Activated CD8-positive, alpha-beta memory T cell treated with anti-CD3 and anti-CD28 coated beads, Interleukin-2, amount 50 U/mL, for 48 hours (primary cell): ENCODE measurements at regions not wholly inside any gene's neighbourhood (a gene's known extent, or its start where the extent isn't known, plus 50 kb on each side); places are given as distances from the start of the nearest gene placed in this dataset.

Source experiments
- DNase-seq: peaks from one replicate; pipeline ENCODE4 v3.0.0-alpha.2; 2020

DNA sequence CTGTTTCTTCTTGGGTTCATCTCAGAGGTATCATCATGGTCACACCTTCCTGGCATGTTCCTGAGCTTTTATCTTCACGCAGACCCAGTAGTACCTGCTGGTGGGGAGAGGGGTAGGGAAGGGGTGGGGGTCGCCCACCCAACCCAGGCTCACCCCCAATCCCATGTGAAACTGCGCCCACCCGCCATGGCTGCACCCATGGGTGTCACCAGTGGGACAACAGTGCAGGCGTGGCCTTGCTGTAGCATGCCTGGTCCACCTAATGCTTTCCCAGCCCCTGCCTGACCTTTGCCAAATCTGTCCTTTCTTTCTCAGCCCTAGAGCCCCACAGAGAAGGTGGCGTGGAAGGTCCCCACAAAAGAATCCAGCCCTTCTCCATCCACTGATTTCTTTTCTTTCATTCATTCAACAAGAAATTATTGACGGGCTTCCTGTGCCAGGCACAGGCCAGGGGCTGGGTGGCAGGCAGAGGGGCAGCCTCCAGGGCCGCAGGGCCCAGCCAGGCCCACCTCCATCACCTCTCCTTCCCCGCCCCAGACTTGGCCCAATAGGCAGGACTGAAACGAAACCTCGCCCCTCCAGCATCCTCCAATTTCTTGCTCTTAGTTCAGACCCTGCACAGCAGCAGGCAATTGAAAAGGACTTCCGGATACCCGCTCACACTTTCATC is 79.1 kb upstream of the TNRC6C start:
- no peak for DNase-seq

DNA sequence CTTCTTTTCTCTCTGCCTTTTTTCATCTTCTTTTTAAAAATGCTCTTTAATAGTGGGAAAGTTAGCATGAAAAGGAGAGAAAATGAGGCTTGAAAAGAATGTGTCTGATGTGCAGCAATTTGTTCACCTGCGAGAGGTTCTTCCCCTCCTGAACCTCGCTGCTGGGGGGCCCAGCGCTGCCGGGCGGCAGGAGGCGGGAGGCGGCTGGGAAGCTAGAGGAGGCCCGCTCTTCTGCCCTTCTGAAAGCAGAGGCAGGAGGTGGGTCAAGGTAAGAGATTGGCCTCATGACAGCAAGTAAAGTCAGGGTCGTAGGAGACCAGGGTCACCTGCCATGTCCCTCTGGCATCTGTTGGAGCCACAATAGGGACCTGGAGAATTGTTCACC is 78.6 kb upstream of the TNRC6C start:
- no peak for DNase-seq

DNA sequence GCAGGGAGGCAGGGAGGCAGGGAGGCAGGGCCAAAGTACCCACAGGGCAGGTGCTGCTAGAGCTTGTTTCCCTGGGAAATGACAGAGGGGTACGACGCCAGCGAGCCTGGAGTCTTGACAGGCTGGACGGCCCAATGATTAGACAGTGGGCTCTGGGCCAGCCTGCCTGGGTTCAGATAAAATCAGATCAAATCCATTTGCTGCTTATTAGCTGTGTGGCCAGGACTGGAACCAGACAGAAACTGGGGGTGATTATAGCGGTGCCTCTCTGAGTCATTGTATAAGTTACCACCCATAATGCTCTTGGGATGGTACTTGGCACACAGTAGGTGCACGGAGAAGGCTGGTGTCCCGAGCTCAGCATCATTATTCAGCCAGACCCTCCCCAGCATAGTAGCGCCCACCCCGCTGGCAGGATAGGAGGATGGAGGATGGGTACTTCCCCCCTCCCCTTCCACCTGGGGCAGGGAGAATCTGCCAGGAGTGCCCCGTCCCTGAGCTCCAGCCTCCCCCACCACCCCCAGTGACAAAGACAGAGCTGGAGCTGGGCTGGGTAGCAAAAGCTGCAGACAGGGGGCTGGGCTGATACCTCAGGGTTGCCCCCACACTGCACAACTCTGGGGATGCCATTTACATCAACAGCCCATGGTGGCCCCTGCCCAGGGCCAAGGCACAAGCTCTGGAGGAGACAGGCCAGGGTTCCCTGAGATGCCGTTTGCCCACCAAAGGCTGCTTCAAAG is 77.6 kb upstream of the TNRC6C start:
- no peak for DNase-seq

DNA sequence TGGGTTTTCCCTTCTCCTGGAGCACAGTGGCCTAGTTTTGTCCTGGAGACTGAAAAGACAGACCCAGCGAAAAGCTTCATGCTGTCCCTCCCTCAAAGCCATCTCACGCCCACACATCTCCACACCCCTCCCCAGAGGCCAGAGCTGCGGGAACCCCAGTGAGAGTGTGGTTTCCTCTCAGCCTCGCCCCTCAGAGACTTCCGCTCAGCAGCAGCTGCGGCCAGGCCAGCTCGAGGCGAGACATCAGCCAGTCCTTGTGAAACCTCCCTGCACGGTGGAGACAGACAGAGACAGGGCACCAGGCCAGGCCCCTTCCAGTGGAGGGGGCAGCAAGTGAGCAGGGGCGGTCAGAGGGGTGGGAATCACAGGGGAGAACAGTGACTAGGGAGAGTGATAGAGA is 77.0 kb upstream of the TNRC6C start:
- DNase-seq: peak; percentile 81

DNA sequence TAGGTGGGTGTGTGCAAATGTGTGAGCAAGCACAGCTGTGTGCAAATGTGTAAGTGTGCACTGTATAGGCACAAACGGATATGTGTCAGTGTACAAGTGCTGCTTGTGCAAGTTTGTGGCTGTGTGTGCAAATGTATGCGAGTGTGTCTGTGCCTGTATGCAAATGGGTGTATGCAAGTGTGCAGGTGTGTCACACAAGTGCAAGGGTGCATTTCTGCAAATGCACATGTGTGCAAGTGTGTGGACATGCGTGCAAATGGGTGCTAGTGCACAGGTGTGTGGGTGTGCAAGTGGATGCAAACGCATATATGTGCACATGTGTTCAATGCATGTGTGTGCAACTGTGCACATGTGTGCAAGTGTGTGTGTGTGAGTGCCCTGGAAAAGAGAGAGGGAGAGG is 76.5 kb upstream of the TNRC6C start:
- DNase-seq: no peak

DNA sequence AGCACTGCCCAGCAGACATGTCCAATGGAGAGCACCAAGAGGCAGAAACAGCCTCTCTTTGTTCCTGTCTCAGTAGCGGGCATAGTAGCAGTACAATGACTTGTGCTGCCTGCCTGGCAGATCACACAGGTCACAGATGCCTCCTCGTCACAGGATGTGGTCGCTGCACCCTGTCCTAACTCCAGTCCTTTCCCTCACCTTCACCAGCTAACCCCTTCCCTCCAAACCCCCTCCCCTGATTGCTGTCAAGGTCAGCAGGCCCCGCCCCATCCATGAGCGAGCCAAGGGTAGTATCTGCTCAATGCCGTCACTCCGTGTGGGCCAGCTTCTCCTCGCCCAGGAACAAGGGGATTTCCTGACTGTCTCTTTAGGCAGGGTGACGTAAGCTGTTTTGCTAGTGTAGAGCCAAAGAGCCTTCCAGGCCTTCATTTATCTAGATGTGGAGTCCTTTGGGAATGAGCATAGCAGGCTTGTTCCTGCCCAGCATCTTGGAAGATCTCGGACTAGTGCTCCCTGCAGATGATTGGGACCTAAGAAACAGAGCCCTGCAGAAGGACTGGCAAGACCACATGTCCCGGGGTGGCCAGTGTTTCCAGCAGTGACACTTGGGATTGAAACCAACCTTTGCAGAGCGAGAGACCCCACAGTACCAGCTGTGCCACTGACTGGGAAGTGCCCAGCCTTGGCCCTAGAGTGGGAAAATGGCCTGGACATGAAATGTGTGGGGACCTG is 75.9 kb upstream of the TNRC6C start:
- peak; percentile 83 for DNase-seq

DNA sequence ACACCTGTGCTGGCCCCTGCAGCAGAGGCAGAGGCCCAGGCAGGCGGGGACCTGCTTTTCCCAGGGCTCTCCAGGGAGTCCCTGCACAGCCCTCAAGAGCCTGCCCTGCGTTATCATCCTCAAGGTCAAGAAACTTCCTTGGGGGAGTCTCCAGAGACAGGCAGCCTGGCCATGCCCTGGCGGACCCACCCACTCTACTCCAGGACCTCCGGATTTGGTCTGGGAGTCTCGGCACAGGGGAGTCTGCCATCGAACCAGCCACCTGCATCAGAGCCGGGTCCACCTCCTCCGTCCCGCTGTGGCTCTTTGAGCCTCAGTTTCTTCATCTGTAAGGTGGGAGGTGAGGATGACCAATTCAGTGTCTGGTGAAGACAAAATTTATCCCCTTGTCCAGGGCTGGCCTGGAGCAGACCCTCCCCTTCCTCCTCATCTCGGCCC is 75.3 kb upstream of the TNRC6C start:
- DNase-seq: no peak

DNA sequence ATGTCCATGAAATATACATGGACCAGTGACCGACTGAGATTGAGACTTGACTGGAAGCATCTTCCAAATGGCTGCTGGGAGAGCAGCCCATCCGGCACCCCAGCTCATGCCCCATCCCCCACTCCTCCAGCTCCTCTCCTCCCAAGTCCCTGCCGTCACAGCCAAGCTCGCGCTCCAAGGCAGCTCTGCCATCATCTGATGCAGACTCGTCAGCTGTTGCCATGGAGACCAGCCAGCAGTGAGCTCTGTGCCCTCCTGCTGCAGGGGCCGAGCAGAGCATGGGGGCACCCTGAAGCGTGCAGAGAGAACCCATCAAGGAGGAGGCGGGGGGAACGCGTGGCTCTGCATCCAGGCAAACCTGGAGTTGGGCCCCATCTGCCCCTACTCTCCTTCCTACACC is 74.5 kb upstream of the TNRC6C start:
- DNase-seq: no peak

DNA sequence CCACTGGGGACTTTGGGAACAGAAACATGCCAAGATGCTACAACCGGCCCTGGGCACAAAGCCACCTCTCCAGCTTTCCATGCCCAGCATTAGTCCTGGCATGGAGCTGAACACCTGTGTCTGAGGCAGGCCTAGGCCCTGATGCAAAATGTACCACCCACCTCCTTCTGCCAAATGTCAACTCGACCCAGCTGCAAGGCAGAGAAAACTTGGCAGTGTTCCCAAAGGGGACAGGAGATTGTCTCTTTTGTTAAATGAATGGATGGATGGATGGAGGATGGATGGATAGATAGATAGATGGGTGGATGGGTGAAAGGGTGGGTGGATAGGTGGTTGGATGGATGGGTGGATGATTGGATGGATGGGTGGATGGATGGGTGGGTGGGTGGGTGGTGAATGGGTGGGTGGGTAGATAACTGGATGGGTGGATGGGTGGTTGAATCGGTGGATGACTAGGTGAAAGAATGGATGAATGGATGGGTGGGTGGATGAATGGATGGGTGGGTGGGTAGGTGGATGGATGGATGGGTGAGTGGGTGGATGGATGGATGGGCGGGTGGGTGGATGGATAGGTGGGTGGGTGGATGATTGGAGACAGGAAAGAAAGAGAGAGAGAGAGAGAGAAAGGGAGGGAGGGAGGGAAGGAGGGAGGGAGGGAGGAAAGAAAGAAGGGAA is 73.4 kb upstream of the TNRC6C start:
- DNase-seq: no peak

DNA sequence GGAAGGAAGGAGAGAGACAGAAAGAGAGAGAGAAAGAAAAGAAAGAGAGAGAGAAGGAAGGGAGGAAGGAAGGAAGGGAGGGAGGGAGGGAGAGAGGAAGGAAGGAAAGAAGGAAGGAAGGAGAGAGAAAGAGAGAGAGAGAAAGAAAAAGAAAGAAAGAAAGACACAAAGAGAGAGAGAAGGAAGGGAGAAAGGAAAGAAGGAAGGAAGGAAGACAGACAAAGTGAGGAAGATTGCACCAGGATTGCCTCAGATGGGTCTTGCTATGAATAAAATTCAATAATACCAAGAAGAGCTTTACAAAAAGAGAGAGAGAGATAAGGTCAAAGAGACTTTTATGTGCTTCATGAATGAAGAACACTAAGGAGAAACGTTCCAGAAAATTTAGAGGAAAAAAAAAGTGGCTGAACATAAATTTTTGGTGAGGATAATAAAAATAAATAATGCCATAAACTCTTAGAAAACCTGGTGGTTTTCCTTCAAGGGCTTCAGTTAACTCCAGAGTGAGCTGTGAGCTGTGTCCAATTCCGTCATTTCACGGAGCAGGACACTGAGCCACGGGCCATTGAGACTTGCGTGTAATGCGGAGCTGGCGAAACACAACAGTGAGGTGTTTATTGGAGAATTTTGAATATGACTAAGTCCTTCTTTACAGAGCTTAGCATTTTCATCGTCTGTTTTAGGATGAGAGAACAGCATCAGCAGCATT is 72.7 kb upstream of the TNRC6C start:
- no peak for DNase-seq

DNA sequence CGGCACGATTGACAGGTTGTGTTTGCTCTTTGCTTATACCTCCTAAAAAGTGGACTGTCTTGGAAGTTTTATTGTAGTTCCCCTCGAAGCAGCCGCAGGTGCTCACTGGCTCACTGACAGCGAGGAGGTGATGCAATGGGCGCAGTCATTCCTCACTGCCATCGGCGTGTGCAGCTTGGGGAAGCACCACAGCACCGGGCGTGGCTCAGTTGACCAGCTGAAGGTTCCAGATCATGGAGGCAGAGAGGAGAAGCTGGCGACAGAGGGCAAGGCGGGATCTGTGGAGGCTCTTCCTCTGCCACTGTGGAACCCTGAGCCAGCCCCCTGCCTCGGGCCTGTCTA is 72.1 kb upstream of the TNRC6C start:
- no peak for DNase-seq

DNA sequence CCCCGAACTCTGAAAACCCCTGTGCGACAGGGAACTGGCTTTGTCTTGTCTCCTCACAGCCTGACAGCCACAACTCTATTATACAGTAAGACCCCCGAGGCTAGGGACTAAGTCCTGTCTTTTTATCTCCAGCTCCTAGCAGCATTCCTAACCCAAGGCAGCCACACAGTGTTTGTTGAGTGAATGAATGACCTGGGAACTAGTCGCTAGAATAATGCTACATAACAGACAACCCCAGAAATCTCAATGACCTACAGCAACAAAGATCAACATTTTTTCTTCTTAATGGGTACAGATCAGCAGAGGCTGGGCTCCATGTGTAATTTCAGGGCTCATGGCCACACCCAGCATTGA is 71.4 kb upstream of the TNRC6C start:
- DNase-seq: no peak

DNA sequence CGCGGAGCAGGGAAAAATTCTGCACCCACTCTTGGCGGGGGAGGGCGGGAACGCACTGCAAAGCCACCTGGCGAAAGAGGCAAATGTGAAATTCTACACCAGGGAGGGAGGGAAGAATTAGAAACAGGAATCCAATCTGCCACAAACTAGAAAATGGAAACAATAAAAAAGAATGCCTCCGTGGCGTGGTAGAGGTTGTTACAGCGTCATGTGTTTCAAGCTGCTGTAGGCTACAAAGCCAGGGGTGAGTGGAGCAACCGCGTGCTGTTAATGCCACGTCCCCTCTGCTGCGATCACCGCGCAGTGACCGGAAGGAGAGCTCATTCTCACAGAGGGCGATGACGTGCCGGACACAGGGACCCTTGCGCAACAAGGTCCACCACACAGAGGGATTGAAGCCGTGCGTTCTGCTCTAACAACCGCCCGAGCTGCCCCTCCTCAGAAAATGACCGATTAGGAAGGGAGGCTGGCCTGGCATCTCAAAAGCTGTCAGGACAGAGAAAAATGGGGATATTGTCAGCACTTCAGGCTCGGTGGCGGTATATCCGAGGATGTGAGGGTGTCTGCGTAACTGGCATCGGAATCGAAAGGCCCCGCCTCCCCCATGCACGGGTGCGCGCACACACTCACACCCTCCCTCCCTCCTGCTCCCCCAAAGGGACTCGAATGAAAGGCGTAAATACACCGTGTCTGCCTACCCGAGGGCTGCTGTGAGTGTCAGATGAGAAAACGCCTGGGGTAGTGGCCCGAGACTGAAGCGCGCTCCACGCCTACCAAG is 70.8 kb upstream of the TNRC6C start:
- peak; percentile 68 for DNase-seq

DNA sequence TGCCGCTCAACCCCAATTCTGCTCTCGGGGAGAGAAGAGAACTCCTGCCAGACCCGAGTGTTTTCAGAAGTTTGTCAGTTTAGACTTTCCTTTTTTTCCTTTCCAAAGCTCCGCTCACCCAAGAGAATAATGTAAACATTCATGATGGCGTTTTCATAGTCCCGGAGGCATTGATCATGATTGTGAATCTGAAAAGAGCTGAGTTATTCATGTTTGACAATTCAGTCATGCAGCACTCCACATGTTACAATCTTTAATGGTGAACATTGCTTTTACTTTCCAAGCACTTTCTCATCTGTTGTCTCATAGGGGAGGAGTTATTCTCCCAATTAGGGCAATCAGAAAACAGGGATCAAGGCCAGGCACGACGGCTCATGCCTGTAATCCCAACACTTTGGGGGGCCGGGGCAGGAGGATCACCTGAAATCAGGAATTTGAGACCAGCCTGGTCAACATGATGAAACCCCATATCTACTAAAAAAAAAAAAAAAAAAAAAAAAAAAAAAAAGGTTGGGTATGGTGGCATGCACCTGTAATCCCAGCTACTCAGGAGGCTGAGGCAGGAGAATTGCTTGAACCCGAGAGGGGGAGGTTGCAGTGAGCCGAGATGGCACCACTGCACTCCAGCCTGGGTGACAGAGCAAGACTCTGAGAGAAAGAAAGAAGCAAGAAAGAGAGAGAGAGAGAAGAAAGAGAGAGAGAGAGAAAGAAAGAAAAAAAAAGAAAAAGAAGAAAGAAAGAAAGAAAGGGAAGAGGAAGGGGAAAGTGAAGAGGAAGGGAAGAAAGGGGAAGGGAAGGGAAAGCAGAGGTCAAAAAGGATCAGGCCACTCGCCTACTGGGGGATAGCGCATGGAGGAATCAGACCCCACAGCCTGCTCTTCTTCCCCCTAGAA is 70.0 kb upstream of the TNRC6C start:
- DNase-seq: no peak

DNA sequence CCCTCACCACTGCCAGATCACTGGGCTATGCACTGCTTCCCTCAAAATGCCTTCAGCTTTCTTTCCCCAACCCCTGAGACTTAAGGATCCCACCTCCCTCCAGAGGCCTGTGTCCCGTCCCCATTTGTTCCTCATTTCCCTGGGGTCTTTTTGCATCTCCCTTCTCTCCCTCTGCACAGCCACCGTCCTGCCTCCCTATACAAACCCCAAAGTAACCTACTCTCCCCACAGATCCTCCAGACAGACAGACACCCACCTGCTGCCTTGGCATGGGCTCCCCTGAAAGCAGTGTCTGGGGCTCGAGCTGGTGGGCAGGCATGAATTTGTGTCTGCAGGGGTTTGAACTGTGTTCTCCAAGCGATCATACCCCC is 69.4 kb upstream of the TNRC6C start:
- no peak for DNase-seq

DNA sequence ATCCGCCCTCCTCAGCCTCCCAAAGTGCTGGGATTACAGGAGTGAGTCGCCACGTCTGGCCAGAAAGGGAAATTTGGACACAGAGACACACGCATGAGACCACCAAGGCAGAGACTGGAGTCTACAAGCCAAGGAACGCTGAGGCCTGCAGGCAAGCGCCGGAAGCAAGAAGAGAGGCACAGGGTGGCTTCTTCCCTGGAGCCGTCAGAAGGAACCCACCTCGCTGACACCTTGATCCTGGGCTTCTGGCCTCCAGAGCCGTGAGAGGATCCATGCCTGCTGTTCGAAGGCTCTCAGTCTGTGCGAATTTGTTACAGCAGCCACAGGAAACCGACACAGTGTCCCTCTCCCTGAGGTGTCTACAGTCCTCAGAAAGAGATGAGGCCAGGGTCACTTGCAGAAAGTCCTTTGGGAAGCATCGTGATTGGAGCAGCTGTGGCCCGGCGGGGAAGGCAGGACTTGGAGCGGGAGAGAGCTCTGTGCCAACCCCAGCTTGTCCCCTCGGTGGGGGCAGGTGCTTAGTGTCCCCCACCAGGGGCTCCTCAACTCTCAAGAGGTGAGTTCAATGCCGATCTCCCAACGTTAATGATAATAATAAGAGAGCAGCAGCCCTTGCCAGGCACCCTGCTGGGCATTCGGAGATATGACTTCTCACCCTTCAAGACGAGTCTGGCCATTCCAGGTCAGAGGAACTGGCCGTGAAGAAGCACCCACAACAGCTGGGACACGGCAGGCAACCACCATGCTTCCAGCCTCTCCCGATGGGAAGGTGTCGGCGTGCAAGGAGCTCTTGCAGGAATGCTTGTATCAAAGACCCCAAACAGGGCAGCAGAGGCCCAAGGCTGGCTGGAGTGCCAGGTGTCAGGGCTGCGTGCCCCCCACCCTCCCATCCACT is 68.4 kb upstream of the TNRC6C start:
- DNase-seq: no peak

DNA sequence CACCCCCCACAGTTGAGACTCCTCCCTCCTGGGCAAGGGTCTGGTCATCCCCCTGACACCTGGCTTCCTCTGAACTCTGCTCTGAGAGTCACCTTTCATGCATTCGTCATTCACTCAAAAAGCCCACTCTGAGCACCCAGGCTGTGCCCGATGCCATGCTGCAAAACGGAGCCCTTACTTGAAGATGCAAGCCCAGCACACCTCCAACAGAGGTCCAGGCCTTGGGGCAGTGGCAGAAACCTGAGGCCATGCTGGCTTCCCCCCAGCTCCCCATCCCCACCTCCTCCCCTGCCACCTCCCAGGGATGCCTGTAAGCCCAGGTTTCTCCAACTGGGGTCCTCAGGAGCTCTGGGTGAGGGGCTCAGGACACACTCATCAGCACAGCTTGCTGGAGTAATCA is 67.7 kb upstream of the TNRC6C start:
- DNase-seq: no peak

DNA sequence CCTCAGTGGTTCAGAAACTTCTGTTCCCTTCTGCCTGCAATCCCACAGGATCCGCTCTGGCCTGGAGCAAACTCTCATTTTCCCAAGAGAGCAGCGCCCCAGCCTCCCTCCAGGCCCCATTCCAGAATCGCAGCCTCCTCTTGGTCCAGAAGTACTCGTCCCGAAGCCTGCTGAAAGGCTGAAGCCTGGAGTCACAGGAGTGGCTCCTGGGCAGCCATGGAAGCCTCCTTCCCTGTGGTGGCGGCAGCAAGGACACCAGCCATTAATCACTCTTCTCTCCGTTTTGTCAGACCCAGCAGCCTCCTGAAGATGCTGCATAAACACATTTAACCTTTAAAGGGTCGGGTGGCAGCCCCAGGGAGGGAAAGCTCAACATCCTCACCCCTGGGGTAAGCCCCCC is 66.9 kb upstream of the TNRC6C start:
- no peak for DNase-seq

DNA sequence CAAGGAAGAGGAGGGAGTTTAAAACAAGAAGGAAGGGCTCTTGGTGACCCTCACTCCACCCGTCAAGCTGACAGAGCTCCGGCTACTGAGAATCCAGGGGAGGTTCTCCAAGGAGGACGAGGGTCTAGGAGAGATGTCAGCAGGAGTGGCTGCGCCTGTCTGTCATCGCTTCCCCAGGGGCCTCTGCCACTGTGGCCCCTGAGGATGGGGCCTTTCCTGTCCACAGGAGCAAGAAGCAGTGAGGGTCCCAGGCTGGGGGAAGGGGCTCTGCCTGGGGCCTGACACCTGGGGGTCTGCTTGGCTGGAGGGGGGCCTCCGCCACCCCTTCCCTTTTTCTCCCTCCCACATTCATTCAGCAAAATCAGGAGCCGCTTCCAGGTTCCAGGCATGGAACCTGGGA is 66.5 kb upstream of the TNRC6C start:
- DNase-seq: no peak

DNA sequence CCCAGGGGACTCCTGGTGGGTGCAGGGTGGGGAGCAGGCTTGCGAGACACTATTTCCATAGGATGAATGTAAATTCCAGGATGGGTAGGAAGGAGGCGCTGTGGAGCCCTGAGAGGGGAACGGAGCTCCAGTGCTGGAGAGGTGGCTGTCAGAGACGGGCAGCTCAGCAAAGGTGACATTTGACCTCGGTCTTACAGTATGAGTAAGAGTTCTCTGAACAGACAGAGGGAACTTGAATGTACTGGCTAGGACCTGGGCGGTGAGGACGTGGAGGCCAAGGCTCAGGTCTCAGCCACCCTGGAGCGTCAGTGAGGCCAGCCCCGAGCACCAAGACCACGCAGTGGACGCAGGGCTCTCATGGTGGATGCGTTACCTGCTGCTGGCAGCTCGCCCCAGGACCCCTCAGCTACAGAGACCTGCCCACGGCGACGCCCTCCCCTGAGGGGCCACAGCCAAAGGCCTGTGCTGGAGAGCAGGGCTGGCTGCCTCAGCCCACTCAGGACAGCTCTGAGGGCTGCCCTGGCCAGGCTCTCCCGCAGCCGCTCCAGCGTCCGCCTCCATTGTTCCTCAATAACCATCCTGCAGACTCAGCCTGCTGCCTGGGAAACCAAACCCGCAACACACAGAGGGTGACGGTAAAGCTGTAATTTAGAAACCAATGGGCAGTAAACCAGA is 65.9 kb upstream of the TNRC6C start:
- DNase-seq: no peak
